K562 (cell line): ENCODE measurements at regions not wholly inside any gene's neighbourhood (a gene's known extent, or its start where the extent isn't known, plus 50 kb on each side); places are given as distances from the start of the nearest gene placed in this dataset.

ENCODE experiments used
- ATAC-seq: fragments of 200-7000 bp; cut with Tn5 transposase; 3 replicates; pipeline ENCODE4 v1.9.1; 2020; ENCODE audit warnings: moderate library complexity
- BruUV-seq: library from RNA; stranded (reverse); fragments of 400-500 nt; replicated peaks from 2 replicates; lab custom pipeline; 2021; lab: Mats Ljungman, UMichigan
- CTCF ChIA-PET: fragments of 300-600 bp; formaldehyde crosslinking; extraction: SDS; loops from one replicate; lab custom pipeline; 2021; ENCODE audit warnings: low intra/inter-chr PET ratio; lab: Yijun Ruan, JAX
- POLR2A ChIA-PET: fragments of 300-600, 350-650 bp; sonication (Branson Sonifier 250); formaldehyde crosslinking; extraction: SDS; loops from one replicate; lab custom pipeline; 2021; ENCODE audit warnings: antibody characterized with exemption, inconsistent platforms; lab: Yijun Ruan, JAX
- DNase-seq, 4 experiments: peaks; one replicate each; pipeline versions ENCODE4 v3.0.0 to v3.0.0-alpha.2; 2011 to 2018; ENCODE audit warnings: low spot score in 3 of 4, mixed read lengths in 3 of 4; ENCODE audit errors: extremely low read depth in 1 of 4
- FAIRE-seq: peaks from 2 replicates; lab custom pipeline; 2011; peaks lifted over from hg19 to GRCh38; lab: Jason Lieb, UNC
- H2AFZ ChIP-seq: 2 replicates; pipeline ENCODE4 v1.6.0; 2011; ENCODE audit warnings: low read depth, low read length, control low read depth, inconsistent platforms
- H3K27ac ChIP-seq: fragments of 200-600 bp; 3 replicates; pipeline ENCODE4 v1.8.0; 2011; ENCODE audit warnings: low read depth, mild to moderate bottlenecking, control low read depth, inconsistent platforms, low read length, moderate library complexity, mixed read lengths; ENCODE audit errors: extremely low read depth
- H3K27me3 ChIP-seq, 2 experiments: fragments of 300-600 bp in 1 of 2; 2 replicates in 1 of 2; 3 replicates in 1 of 2; pipeline versions ENCODE4 v1.6.0 to v1.8.0; 2011; ENCODE audit warnings: inconsistent platforms in 2 of 2, low read length in 2 of 2, mild to moderate bottlenecking in 1 of 2, mixed read lengths in 1 of 2, moderate library complexity in 1 of 2; ENCODE audit not compliant: control insufficient read depth in 2 of 2, insufficient read depth in 2 of 2
- H3K36me3 ChIP-seq: fragments of 300-600 bp; 3 replicates; pipeline ENCODE4 v1.8.0; 2011; ENCODE audit warnings: mild to moderate bottlenecking, low read length, inconsistent platforms; ENCODE audit not compliant: control insufficient read depth, insufficient read depth
- H3K4me1 ChIP-seq, 2 experiments: fragments of 200-600 bp in 1 of 2; replicated peaks in 1 of 2; 2 replicates in 1 of 2; 3 replicates in 1 of 2; pipeline versions ENCODE4 v1.5.1 to v1.8.0; 2011; ENCODE audit warnings: inconsistent platforms in 2 of 2, low read length in 2 of 2, mild to moderate bottlenecking in 1 of 2, mixed read lengths in 1 of 2, moderate library complexity in 1 of 2; ENCODE audit not compliant: control insufficient read depth in 2 of 2, insufficient read depth in 2 of 2
- H3K4me2 ChIP-seq: 2 replicates; pipeline ENCODE4 v1.6.1; 2011; ENCODE audit warnings: low read length, control low read depth, inconsistent platforms, mixed read lengths; ENCODE audit not compliant: insufficient read depth
- H3K4me3 ChIP-seq: fragments of 200-600 bp; sonication (generic), shearing (Covaris generic); 2 replicates; pipeline ENCODE4 v1.5.1; 2016; ENCODE audit warnings: control low read depth, inconsistent platforms
- H3K79me2 ChIP-seq: fragments of 200-600 bp; 3 replicates; pipeline ENCODE4 v1.8.0; 2011; ENCODE audit warnings: low read length, inconsistent platforms; ENCODE audit not compliant: control insufficient read depth, insufficient read depth
- H3K9ac ChIP-seq, 2 experiments: 2 replicates each; pipeline versions ENCODE4 v1.6.0 to v1.6.1; 2011; ENCODE audit warnings: low read depth in 2 of 2, low read length in 2 of 2, control low read depth in 1 of 2, inconsistent platforms in 1 of 2, mild to moderate bottlenecking in 1 of 2, mixed read lengths in 1 of 2; ENCODE audit not compliant: insufficient read depth in 1 of 2
- H3K9me1 ChIP-seq: one replicate; pipeline ENCODE4 v1.6.0; 2011; ENCODE audit warnings: inconsistent platforms, mild to moderate bottlenecking, low read length, moderate library complexity; ENCODE audit not compliant: control insufficient read depth, insufficient read depth
- H3K9me3 ChIP-seq: replicated peaks from 2 replicates; pipeline ENCODE4 v1.5.1; 2011; ENCODE audit warnings: low read depth, low read length, inconsistent platforms; ENCODE audit not compliant: control insufficient read depth, insufficient read depth
- H4K20me1 ChIP-seq: replicated peaks from 2 replicates; pipeline ENCODE4 v1.6.1; 2011; ENCODE audit warnings: low read length, inconsistent platforms, mixed read lengths; ENCODE audit not compliant: control insufficient read depth, insufficient read depth
- ILF3 ChIP-seq: fragments of 450-650 bp; IDR thresholded peaks from 2 replicates; pipeline ENCODE4 v1.6.1; 2018; ENCODE audit warnings: antibody characterized with exemption, mild to moderate bottlenecking, moderate library complexity, borderline replicate concordance
- NUFIP1 ChIP-seq: fragments of 450-650 bp; IDR thresholded peaks from 2 replicates; pipeline ENCODE4 v1.6.1; 2018; ENCODE audit not compliant: partially characterized antibody
- RBM25 ChIP-seq: fragments of 200-400 bp; formaldehyde crosslinking; IDR thresholded peaks from 2 replicates; pipeline ENCODE4 v1.6.1; 2018; ENCODE audit warnings: low read length, low read depth, moderate library complexity; ENCODE audit not compliant: severe bottlenecking
- SMARCA4 ChIP-seq: fragments of 450-650 bp; IDR thresholded peaks from 2 replicates; pipeline ENCODE4 v1.6.1; 2016
- TCF15 ChIP-seq: fragments of 250-450 bp; sonication (Bioruptor Pico); IDR thresholded peaks from 2 replicates; pipeline ENCODE4 v1.8.0; 2022; ENCODE audit warnings: moderate library complexity, mild to moderate bottlenecking, inconsistent platforms
- THRA ChIP-seq: fragments of 450-650 bp; IDR thresholded peaks from 2 replicates; pipeline ENCODE4 v1.6.1; 2017; ENCODE audit warnings: mild to moderate bottlenecking, moderate library complexity
- ZNF239 ChIP-seq: fragments of 250-450 bp; sonication (Bioruptor Pico); IDR thresholded peaks from 2 replicates; pipeline ENCODE4 v1.4.0; 2020; ENCODE audit warnings: mild to moderate bottlenecking
- ZNF354B ChIP-seq: fragments of 250-450 bp; sonication (Bioruptor Pico); IDR thresholded peaks from 2 replicates; pipeline ENCODE4 v1.4.0; 2020
- WGBS: fragments of 100-300 bp; shearing (Covaris generic); methylation state at CpG from one replicate; pipeline ENCODE4 v1.1.6; 2016; ENCODE audit warnings: low coverage, mixed read lengths; ENCODE audit not compliant: insufficient coverage; ENCODE audit errors: missing lambda C conversion rate; 5-methylcytosine and 5-hydroxymethylcytosine counted together
- in situ Hi-C: fragments of 300-500 bp; cut with MboI; formaldehyde crosslinking; loops from 4 replicates; pipeline ENCODE4 v1.15.0; 2018; ENCODE audit warnings: inconsistent platforms, mixed read lengths
- intact Hi-C: fragments of 100-400 bp; cut with micrococcal nuclease; formaldehyde crosslinking; loops from 2 replicates; pipeline ENCODE4 v1.14.2; 2022

GRCh38 chr15:95918525-95918924 lies 412.0 kb upstream of the NR2F2 start:
- DNase-seq (no peak), ATAC-seq (no peak), FAIRE-seq (no peak)
- no peaks in the 10 kb centered on the region for H3K36me3 ChIP-seq
- WGBS = 94% methylated on average over 3 of the region's 3 CpGs
- no peak overlapping the region for H2AFZ ChIP-seq
- POLR2A ChIA-PET = interaction anchor here (1.9 kb wide), 1 partner anchor 12 kb away, joined by 4 read pairs; no protein-coding TSS in a partner anchor
- no peak for TF ChIP-seq THRA
- TF ChIP-seq ZNF239 (CRISPR knock-in tag) = peak; percentile 90
- TF ChIP-seq SMARCA4 = no peak
- peak; percentile 86 for TF ChIP-seq RBM25
- TF ChIP-seq ZNF354B (CRISPR knock-in tag) = no peak
- no peak for TF ChIP-seq NUFIP1
- no peak for TF ChIP-seq TCF15 (CRISPR knock-in tag)
- no peak for TF ChIP-seq ILF3
- H4K20me1 ChIP-seq = no peaks in the 10 kb centered on the region
- no peaks in the 10 kb centered on the region for H3K79me2 ChIP-seq
- no peaks in the 10 kb centered on the region for H3K9me3 ChIP-seq
- no peak overlapping the region for H3K4me3 ChIP-seq
- no peak overlapping the region for H3K9ac ChIP-seq
- H3K27ac ChIP-seq = no peak overlapping the region
- intact Hi-C loops = no loop called here
- no peaks in the 10 kb centered on the region for H3K9me1 ChIP-seq
- no peak overlapping the region for H3K4me2 ChIP-seq
- peaks cover 0 to 16% of the 10 kb centered on the region in 2 experiments; a peak in 2 of 5 replicates for H3K4me1 ChIP-seq
- BruUV-seq = no TSS peak
- H3K27me3 ChIP-seq = no peaks in the 10 kb centered on the region
- CTCF ChIA-PET = no interaction called here
- in situ Hi-C loops = no loop called here
